GM10266 (cell line): ENCODE measurements at regions not wholly inside any gene's neighbourhood (a gene's known extent, or its start where the extent isn't known, plus 50 kb on each side); places are given as distances from the start of the nearest gene placed in this dataset.

ENCODE experiments used
- DNase-seq: peaks from one replicate; pipeline ENCODE4 v3.0.0; 2012; ENCODE audit errors: extremely low spot score
- TF ChIP-seq, protein P1 (sequence below): IDR thresholded peaks from 2 replicates; pipeline ENCODE4 v1.5.1; 2012; ENCODE audit warnings: mild to moderate bottlenecking, low read depth; ENCODE audit not compliant: control insufficient read depth, insufficient read depth; ENCODE audit errors: missing control alignments

DNA sequence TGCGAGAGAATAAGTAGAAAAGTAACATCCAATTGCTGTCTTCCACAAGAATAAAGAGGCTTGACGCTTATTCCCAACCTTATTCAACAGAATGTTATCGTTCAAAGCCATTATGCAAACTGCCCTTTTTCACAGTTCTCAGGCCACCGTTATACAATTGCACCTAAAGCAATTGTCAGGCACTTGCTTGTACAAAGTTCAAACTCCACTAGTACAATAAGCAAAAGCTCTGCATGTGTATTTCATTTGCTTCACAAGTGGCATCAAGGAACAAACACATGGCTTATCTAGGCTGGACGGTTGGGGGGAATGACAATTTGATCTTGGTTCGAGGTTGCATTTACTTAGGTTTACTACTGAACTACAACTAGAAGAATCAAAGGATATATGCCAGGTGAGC, 815.6 kb downstream of the EFNB2 start:
- TF ChIP-seq, protein P1, sequence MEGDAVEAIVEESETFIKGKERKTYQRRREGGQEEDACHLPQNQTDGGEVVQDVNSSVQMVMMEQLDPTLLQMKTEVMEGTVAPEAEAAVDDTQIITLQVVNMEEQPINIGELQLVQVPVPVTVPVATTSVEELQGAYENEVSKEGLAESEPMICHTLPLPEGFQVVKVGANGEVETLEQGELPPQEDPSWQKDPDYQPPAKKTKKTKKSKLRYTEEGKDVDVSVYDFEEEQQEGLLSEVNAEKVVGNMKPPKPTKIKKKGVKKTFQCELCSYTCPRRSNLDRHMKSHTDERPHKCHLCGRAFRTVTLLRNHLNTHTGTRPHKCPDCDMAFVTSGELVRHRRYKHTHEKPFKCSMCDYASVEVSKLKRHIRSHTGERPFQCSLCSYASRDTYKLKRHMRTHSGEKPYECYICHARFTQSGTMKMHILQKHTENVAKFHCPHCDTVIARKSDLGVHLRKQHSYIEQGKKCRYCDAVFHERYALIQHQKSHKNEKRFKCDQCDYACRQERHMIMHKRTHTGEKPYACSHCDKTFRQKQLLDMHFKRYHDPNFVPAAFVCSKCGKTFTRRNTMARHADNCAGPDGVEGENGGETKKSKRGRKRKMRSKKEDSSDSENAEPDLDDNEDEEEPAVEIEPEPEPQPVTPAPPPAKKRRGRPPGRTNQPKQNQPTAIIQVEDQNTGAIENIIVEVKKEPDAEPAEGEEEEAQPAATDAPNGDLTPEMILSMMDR, result no peak
- DNase-seq, result no peak

DNA sequence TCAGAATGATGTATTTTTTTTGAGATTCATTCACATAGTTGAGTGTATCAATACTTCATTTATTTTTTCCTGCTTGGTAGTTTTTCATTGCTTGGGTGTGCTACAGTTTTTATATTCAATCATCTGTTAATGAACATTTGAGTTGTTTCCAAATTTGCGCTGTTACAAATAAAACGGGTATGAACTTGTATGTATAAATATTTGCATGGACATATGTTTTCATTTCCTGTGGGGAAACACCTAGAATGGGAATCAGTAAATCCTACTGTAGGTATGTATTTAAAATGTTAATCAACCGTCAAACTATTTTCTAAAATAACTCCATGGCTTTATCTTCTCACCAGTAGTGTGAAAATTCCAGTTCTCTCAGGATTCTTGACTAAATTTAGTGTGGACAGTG, 826.3 kb downstream of the EFNB2 start:
- DNase-seq, result no peak
- TF ChIP-seq, protein P1, result no peak

DNA sequence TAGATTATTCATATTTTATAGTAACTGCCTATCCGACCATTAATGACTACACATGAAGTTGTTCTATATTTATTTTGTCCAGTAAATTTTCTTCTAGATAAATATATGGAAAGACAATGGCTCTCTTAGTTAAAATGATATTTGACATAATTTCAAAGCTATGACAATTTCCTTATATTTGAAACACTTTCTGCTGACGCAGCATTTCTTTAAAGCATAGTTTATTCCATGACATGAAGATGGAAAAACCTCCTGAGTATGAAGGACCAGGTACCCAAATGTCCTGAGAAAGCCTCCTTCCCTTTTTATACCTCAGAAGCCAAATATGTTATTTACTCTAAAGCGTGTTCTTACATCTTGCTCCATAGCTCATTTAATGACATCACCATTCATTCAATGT, 831.6 kb downstream of the EFNB2 start:
- no peak for DNase-seq
- TF ChIP-seq, protein P1, result no peak

DNA sequence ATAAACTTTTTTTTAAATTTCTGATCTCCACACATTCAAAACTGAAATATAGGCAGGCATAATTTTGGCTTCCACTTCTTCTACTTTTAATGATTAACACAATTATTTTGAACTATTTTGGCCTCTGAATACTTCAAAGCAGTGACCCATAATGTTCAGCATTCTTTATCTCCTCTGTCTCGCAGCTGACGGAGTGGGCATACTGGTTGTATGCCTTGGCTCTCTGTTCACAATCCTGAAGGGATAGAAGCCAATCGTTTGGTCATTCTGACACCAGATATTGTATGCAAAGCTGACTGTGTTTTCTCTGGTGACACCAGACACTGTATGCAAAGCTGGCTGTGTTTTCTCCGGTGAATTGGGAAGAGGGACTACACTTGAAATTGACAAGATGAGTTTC, 833.0 kb downstream of the EFNB2 start:
- TF ChIP-seq, protein P1, result no peak
- no peak for DNase-seq

DNA sequence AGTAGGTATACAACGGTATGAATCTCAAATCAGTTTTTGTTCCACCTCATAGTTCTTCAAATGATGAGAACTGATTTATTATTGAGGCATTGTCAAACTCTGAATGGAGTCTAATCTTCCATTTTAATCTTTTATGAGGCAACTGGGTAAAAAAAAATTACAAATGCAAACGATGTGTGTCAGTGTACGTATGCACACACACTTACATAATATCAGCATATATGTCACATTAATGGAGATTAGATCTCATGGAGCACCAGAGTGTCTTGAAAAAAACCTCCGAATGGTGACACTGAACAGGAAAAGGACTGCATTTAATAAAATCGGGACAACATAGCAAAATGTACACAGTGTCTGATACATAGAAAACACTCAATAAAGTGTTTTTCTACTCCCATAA, 842.7 kb downstream of the EFNB2 start:
- no peak for DNase-seq
- TF ChIP-seq, protein P1, result no peak

DNA sequence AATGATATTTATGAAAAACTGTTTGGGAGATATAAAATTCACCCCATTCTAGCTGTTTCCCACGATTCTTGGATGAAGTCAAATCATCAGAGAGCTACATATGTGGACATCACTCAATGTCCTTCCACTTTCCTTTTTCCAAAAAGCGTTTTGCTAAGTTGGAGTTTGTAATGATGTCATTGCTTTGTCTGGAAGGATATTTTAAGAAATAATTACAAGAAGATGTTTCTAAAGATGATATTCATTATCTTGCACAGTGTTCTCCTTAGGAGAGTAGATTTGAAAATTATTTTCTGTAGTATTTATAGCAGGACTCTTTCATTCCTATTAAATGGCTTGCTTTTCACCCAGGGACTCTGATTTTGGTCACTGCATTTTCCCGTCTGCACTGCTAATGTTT, 851.2 kb downstream of the EFNB2 start:
- DNase-seq, result no peak
- TF ChIP-seq, protein P1, result no peak

DNA sequence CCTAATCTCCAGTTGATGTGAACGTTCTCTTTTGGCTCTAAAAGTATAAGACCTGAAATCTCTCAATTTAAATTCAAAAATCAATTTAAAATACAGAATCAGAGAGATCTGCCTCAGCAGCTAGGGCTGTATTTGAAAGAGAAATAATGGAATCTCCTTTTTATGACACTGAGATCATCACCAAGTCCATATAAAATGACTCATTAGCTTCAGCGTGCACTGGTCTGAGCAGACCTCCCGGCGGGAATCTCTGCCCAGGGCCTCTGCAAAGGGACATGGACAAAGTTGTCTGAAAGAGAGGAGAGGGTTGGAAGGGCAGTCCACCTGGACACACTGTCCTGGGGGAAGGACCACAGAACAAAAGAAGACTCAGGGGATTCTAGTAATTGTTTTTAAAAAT, 855.6 kb downstream of the EFNB2 start:
- DNase-seq, result no peak
- TF ChIP-seq, protein P1, result no peak

DNA sequence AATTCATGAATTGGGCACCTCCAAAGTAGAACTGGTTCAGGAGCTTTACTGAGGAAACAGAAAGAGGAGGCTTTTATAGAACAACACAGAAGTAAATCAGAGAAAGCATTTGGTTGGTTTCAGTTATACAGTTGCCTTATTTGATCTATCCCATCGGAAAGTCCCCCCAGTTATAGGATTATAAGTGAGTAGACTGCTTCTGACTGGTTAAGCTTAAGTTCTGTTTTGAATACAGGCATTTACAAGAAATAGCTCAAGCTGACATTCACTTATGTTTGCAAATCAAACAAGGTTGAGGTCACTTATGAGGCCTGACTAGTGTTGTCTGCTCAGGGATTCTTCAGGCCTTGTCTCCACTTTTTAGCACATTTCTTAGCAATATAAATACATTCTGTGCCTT, 857.4 kb downstream of the EFNB2 start:
- TF ChIP-seq, protein P1, result no peak
- no peak for DNase-seq
